Activated CD8-positive, alpha-beta T cell treated with anti-CD3 and anti-CD28 coated beads for 36 hours (primary cell): ENCODE measurements at regions not wholly inside any gene's neighbourhood (a gene's known extent, or its start where the extent isn't known, plus 50 kb on each side); places are given as distances from the start of the nearest gene placed in this dataset.
A peak's percentile ranks its signal among the peaks of the same experiment; 100 is the strongest.

Source experiments
- ATAC-seq: fragments of 200-7000 bp; cut with Tn5 transposase; one replicate; pipeline ENCODE4 v1.10.0; 2021; ENCODE audit warnings: mild to moderate bottlenecking, moderate library complexity
- CTCF ChIA-PET: fragments of 350-600 bp; sonication (Branson Sonifier 250); formaldehyde crosslinking; loops from one replicate; lab custom pipeline; 2021; ENCODE audit warnings: antibody characterized with exemption; lab: Charles Lee
- POLR2A ChIA-PET: fragments of 350-600 bp; sonication (Branson Sonifier 250); formaldehyde crosslinking; loops from one replicate; lab custom pipeline; 2021; ENCODE audit warnings: antibody characterized with exemption; lab: Charles Lee
- DNase-seq: peaks from one replicate; pipeline ENCODE4 v3.0.0-alpha.2; 2020
- H3K27ac Mint-ChIP-seq: one replicate; pipeline ENCODE4 v1.8.0; 2021; ENCODE audit warnings: mild to moderate bottlenecking, mixed read lengths
- H3K27me3 Mint-ChIP-seq: one replicate; pipeline ENCODE4 v1.8.0; 2021; ENCODE audit warnings: mixed read lengths
- H3K36me3 Mint-ChIP-seq: one replicate; pipeline ENCODE4 v1.8.0; 2021; ENCODE audit warnings: low read depth, mixed read lengths
- H3K4me1 Mint-ChIP-seq: one replicate; pipeline ENCODE4 v1.8.0; 2021; ENCODE audit warnings: low read depth, mixed read lengths
- H3K4me3 Mint-ChIP-seq: one replicate; pipeline ENCODE4 v1.8.0; 2021; ENCODE audit warnings: mild to moderate bottlenecking, moderate library complexity, mixed read lengths
- H3K9me3 Mint-ChIP-seq: one replicate; pipeline ENCODE4 v1.8.0; 2021; ENCODE audit warnings: mixed read lengths
- CTCF ChIP-seq: fragments of 200-600 bp; IDR thresholded peaks from one replicate; pipeline ENCODE4 v1.8.0; 2022; ENCODE audit warnings: antibody characterized with exemption, mild to moderate bottlenecking
- intact Hi-C: fragments of 100-400 bp; cut with micrococcal nuclease; formaldehyde crosslinking; loops from one replicate; pipeline ENCODE4 v1.10.0; 2022

GRCh38 chr12:70044167-70044566 lies 199.1 kb upstream of the CNOT2 start:
- no peak for TF ChIP-seq CTCF
- ATAC-seq (no peak), DNase-seq (no peak)
- Mint-ChIP-seq H3K27me3 (no peaks in the 10 kb centered on the region), H3K4me3 (no peak overlapping the region), H3K27ac (no peak overlapping the region), H3K4me1 (no peaks in the 10 kb centered on the region), H3K36me3 (no peaks in the 10 kb centered on the region), H3K9me3 (no peaks in the 10 kb centered on the region)
- POLR2A ChIA-PET: no interaction called here
- intact Hi-C loops: no loop called here
- CTCF ChIA-PET: no interaction called here

GRCh38 chr12:70045036-70045435 lies 198.2 kb upstream of the CNOT2 start:
- no peak for ATAC-seq
- intact Hi-C loops: no loop called here
- no peaks in the 10 kb centered on the region for H3K27me3 Mint-ChIP-seq
- POLR2A ChIA-PET: no interaction called here
- no peaks in the 10 kb centered on the region for H3K9me3 Mint-ChIP-seq
- no peaks in the 10 kb centered on the region for H3K36me3 Mint-ChIP-seq
- H3K4me3 Mint-ChIP-seq: no peak overlapping the region
- no peak overlapping the region for H3K27ac Mint-ChIP-seq
- DNase-seq: no peak
- H3K4me1 Mint-ChIP-seq: peaks cover 4% of the 10 kb centered on the region
- no peak for TF ChIP-seq CTCF
- CTCF ChIA-PET: no interaction called here

- intact Hi-C loops: no loop called here
- Mint-ChIP-seq H3K27ac (no peak overlapping the region), H3K36me3 (no peaks in the 10 kb centered on the region), H3K9me3 (no peaks in the 10 kb centered on the region), H3K27me3 (no peaks in the 10 kb centered on the region), H3K4me1 (peaks cover 8% of the 10 kb centered on the region), H3K4me3 (no peak overlapping the region)
- CTCF ChIA-PET: no interaction called here
- DNase-seq (no peak), ATAC-seq (no peak)
- POLR2A ChIA-PET: no interaction called here
- TF ChIP-seq CTCF: no peak
Observed at GRCh38 chr12:70045514-70045913, 197.7 kb upstream of the CNOT2 start.

- no peak for ATAC-seq
- Mint-ChIP-seq H3K36me3 (no peaks in the 10 kb centered on the region), H3K4me1 (peaks cover 8% of the 10 kb centered on the region), H3K27ac (no peak overlapping the region), H3K4me3 (no peak overlapping the region), H3K9me3 (no peaks in the 10 kb centered on the region), H3K27me3 (peaks cover 2% of the 10 kb centered on the region)
- DNase-seq: no peak
- no peak for TF ChIP-seq CTCF
- intact Hi-C loops: no loop called here
- POLR2A ChIA-PET: no interaction called here
- CTCF ChIA-PET: no interaction called here
Observed at GRCh38 chr12:70048521-70049250, 194.5 kb upstream of the CNOT2 start.

- Mint-ChIP-seq H3K27ac (no peak overlapping the region), H3K36me3 (no peaks in the 10 kb centered on the region), H3K9me3 (no peaks in the 10 kb centered on the region), H3K4me1 (peaks cover 8% of the 10 kb centered on the region), H3K27me3 (peaks cover 2% of the 10 kb centered on the region), H3K4me3 (no peak overlapping the region)
- TF ChIP-seq CTCF: no peak
- ATAC-seq: peak; percentile 95
- CTCF ChIA-PET: interaction anchor here (0.9 to 1.1 kb wide), 2 partner anchors 13 to 527 kb away, joined by 3 read pairs; no protein-coding TSS in a partner anchor
- peak; percentile 46 for DNase-seq
- POLR2A ChIA-PET: no interaction called here
- intact Hi-C loops: no loop called here
Observed at GRCh38 chr12:70049596-70050360, 193.5 kb upstream of the CNOT2 start.
